Smooth muscle cell (in vitro differentiated cells): ENCODE measurements at regions not wholly inside any gene's neighbourhood (a gene's known extent, or its start where the extent isn't known, plus 50 kb on each side); places are given as distances from the start of the nearest gene placed in this dataset. TPM values are rescaled to one million over a fixed set of nuclear protein-coding genes. Genes with fewer than 3 reads are reported as not detected.

Experiments
- DNase-seq: peaks from one replicate; lab custom pipeline; 2025; ENCODE audit not compliant: unreplicated experiment; lab: John Stamatoyannopoulos, UW
- H2AFZ ChIP-seq: fragments of 200-600 bp; sonication (generic); 2 replicates; pipeline ENCODE4 v1.6.0; 2016; ENCODE audit warnings: antibody characterized with exemption, low read depth, mild to moderate bottlenecking
- H3F3A ChIP-seq: fragments of 200-600 bp; sonication (generic); 2 replicates; pipeline ENCODE4 v1.6.0; 2017; ENCODE audit warnings: antibody characterized with exemption, low read depth
- H3K27ac ChIP-seq: fragments of 200-600 bp; sonication (generic); 2 replicates; pipeline ENCODE4 v1.5.1; 2016; ENCODE audit warnings: low read depth, mild to moderate bottlenecking
- H3K27me3 ChIP-seq: fragments of 200-600 bp; sonication (generic); 2 replicates; pipeline ENCODE4 v1.6.1; 2016; ENCODE audit warnings: low read depth, mild to moderate bottlenecking
- H3K36me3 ChIP-seq: fragments of 200-600 bp; sonication (generic); 2 replicates; pipeline ENCODE4 v1.5.1; 2016; ENCODE audit warnings: low read depth
- H3K4me1 ChIP-seq: fragments of 200-600 bp; sonication (generic); 2 replicates; pipeline ENCODE4 v1.5.1; 2016; ENCODE audit warnings: low read depth
- H3K4me2 ChIP-seq: fragments of 200-600 bp; sonication (generic); 2 replicates; pipeline ENCODE4 v1.6.0; 2016; ENCODE audit warnings: mild to moderate bottlenecking
- H3K4me3 ChIP-seq: fragments of 200-600 bp; sonication (generic); 2 replicates; pipeline ENCODE4 v1.5.1; 2016; ENCODE audit warnings: mild to moderate bottlenecking
- H3K79me2 ChIP-seq: fragments of 200-600 bp; sonication (generic); 2 replicates; pipeline ENCODE4 v1.6.0; 2016; ENCODE audit warnings: low read depth, mild to moderate bottlenecking
- H3K9ac ChIP-seq: fragments of 200-600 bp; sonication (generic); 2 replicates; pipeline ENCODE4 v1.6.0; 2016; ENCODE audit warnings: low read depth
- H3K9me3 ChIP-seq: fragments of 200-600 bp; sonication (generic); replicated peaks from 2 replicates; pipeline ENCODE4 v1.5.1; 2016; ENCODE audit warnings: low read depth
- H4K20me1 ChIP-seq: fragments of 200-600 bp; sonication (generic); 2 replicates; pipeline ENCODE4 v1.6.0; 2016; ENCODE audit warnings: low read depth
- CTCF ChIP-seq: fragments of 200-600 bp; sonication (generic); IDR thresholded peaks from 2 replicates; pipeline ENCODE4 v1.5.1; 2017; ENCODE audit warnings: borderline replicate concordance, mild to moderate bottlenecking, antibody characterized with exemption; ENCODE audit not compliant: insufficient read depth, poor library complexity, severe bottlenecking
- WGBS: methylation state at CpG from one replicate; pipeline ENCODE4 v1.1.7; 2016; ENCODE audit warnings: low lambda C conversion rate; 5-methylcytosine and 5-hydroxymethylcytosine counted together
- small RNA-seq: library from RNA; depleted of rRNA; stranded (forward); fragments of <200 nt; gene quantifications from one replicate; pipeline ENCODE3, GENCODE V24; 2014

GRCh38 chr18:25001803-25002202 lies 350.2 kb downstream of the ZNF521 start:
- Histone ChIP-seq H3F3A (peaks cover 5% of the 10 kb centered on the region), H3K4me2 (no peak overlapping the region), H3K27me3 (no peaks in the 10 kb centered on the region), H3K79me2 (no peaks in the 10 kb centered on the region), H3K9me3 (no peaks in the 10 kb centered on the region), H3K36me3 (no peaks in the 10 kb centered on the region), H2AFZ (no peak overlapping the region), H3K27ac (no peak overlapping the region), H3K4me1 (peaks cover 8% of the 10 kb centered on the region), H3K9ac (no peak overlapping the region), H4K20me1 (no peaks in the 10 kb centered on the region), H3K4me3 (no peak overlapping the region)
- 76% methylated on average over 2 of the region's 2 CpGs for WGBS
- no peak for TF ChIP-seq CTCF
- no peak for DNase-seq

- no peaks in the 10 kb centered on the region for H3K79me2 ChIP-seq
- H3K9me3 ChIP-seq: no peaks in the 10 kb centered on the region
- TF ChIP-seq CTCF: no peak
- H3K4me3 ChIP-seq: no peak overlapping the region
- no peaks in the 10 kb centered on the region for H3K36me3 ChIP-seq
- DNase-seq: no peak
- H3K27ac ChIP-seq: peak overlapping the region; percentile 68
- peaks cover 8% of the 10 kb centered on the region for H3K4me1 ChIP-seq
- H2AFZ ChIP-seq: no peak overlapping the region
- H3K27me3 ChIP-seq: no peaks in the 10 kb centered on the region
- H3K4me2 ChIP-seq: peak overlapping the region; percentile 12
- no peak overlapping the region for H3K9ac ChIP-seq
- 34% methylated on average over 6 of the region's 6 CpGs for WGBS
- peaks cover 5% of the 10 kb centered on the region for H3F3A ChIP-seq
- no peaks in the 10 kb centered on the region for H4K20me1 ChIP-seq
These were observed 346.2 kb downstream of the ZNF521 start for GRCh38 chr18:25005541-25006403.

- WGBS: 87% methylated on average over 4 of the region's 4 CpGs
- Histone ChIP-seq H3K79me2 (no peaks in the 10 kb centered on the region), H3K27ac (no peak overlapping the region), H3K4me2 (no peak overlapping the region), H3K4me1 (no peaks in the 10 kb centered on the region), H3K27me3 (no peaks in the 10 kb centered on the region), H2AFZ (no peak overlapping the region), H4K20me1 (no peaks in the 10 kb centered on the region), H3K36me3 (no peaks in the 10 kb centered on the region), H3K9ac (no peak overlapping the region), H3K4me3 (no peak overlapping the region), H3F3A (no peaks in the 10 kb centered on the region), H3K9me3 (no peaks in the 10 kb centered on the region)
- no peak for TF ChIP-seq CTCF
- DNase-seq: no peak
These were observed 341.2 kb downstream of the ZNF521 start for GRCh38 chr18:25010623-25011374.

Small RNA genes lying in the stretch of these regions (small RNA-seq; reads per million reads assigned to genes)
- not detected for gene PPIAP57
